Nucleus accumbens (tissue), 56 donors: ENCODE measurements at regions not wholly inside any gene's neighbourhood (a gene's known extent, or its start where the extent isn't known, plus 50 kb on each side); places are given as distances from the start of the nearest gene placed in this dataset.

Source experiments
- DNase-seq, 56 donors: peaks; one replicate each; lab custom pipeline; 2025; lab: John Stamatoyannopoulos, UW

- DNase-seq: no peak
These were observed 57.3 kb downstream of the HHEX start for GRCh38 chr10:92747066-92747465.

DNA sequence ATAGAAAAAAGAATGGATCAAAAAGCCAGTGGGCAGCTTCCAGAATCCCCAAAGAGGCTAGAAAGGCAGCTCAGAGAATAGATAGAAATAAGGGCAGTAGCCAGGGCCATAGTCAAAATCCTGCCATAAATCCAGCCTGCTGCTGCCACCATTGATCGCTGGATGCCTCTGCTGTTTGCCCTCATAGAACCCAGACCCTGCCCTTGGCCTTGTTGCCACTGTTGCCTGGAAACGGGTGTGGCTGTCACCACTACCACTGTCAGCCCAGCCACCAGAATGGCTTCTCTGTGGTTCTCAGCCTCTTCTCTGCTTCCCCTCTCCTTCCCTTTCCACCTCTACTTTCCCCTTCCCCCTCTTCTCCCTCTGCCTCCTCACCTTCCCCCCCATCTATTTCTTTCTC is 57.8 kb downstream of the HHEX start:
- DNase-seq: no peak

DNA sequence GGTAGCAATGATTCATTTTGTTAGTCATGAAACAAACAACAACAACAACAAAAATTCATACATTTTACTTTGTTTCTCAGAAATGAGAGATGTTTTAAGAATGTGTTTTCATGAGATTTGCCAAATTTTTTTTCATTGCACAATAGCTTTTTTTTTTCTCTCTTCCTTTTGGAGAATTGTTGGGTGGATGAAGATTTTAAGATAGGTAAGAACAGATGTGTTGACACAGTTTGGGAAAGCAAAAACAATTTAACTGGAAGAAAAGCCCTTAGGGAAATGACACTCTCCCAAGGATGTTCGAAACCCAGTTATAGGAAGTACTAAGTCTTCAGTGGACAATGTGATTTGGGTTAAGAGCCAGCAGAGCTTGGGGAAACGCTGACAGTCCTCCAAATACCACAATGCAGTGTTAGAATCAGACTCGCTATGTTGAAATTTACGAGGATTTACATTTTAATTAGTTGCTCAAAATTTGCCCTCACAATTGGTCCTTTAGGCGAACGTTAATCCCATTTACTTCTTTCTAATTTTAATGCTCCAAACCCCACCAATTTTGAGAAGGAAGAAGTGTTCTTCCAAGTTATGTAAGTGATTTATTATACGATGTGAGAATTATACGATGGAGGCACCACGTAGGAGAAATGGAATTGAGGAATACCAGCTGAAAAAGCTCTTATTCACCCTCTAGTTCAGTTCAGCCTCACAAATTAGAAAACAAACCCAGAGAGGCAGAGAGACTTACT is 61.2 kb downstream of the HHEX start:
- no peak for DNase-seq

GRCh38 chr10:92751534-92751811 is 61.7 kb downstream of the HHEX start:
- no peak for DNase-seq

GRCh38 chr10:92751827-92752226 is 62.1 kb downstream of the HHEX start:
- no peak for DNase-seq

DNA sequence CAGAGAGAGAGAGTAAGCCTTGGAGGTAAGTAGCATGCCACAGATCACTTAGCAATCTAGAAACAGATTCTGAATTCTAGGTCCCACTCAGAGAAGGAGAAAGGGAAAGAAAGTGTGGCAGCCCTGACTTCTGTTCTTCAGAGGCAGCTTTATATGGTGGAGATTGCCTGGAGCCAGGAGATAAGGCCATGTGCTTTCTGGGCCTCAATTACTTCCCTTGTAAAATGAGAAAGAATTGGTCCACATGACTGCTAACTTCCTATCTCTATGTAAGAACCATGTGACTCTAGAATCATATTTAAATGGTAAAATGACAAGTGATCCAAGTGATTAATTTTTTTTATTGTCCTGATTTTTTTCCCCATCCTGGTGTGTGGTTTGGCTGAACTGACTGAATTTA is 64.1 kb downstream of the HHEX start:
- DNase-seq: no peak

- DNase-seq: no peak
These were observed 66.0 kb downstream of the HHEX start for GRCh38 chr10:92755725-92756124.

DNA sequence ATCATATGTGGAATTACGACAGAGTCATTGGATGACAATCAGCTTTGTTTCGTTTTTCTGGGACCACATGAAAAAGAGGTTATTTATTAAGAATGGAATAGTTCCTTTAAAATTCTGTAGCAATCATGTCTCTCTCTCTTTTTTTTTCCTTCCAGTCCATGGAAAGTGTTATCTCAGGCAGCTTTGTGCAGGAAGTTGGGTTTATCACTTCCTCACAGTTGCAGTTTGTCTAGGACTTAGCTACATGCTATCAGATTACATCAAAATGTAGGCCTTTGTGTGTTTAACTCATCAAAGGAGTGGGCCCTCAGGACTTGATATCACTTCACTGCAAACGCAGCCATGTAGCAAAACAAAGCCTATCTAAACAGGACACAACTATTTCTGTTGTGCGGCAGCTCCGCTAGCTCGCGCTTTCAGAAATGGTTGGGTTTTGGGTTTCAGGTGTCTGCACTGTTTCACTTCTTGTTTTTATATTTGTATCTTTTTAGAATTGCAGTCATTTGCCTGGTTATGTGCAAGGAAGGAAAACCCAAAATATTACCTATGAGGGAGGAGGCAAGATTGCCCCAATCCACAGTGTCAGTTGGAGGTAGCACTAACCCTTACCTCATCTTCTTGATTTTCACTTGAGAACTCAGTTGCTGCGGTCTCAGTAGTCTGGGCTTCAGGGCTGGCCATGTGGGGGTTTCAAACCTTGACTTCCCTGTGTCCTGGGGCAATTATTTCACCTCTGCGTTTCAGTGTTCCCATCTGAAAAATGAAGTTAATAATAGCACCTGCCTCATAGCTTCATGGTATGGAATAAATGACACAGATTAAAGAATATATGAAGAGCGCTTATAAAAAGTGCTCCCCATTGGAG is 66.7 kb downstream of the HHEX start:
- DNase-seq: peak in 1 of 56 donors; percentile 1

DNA sequence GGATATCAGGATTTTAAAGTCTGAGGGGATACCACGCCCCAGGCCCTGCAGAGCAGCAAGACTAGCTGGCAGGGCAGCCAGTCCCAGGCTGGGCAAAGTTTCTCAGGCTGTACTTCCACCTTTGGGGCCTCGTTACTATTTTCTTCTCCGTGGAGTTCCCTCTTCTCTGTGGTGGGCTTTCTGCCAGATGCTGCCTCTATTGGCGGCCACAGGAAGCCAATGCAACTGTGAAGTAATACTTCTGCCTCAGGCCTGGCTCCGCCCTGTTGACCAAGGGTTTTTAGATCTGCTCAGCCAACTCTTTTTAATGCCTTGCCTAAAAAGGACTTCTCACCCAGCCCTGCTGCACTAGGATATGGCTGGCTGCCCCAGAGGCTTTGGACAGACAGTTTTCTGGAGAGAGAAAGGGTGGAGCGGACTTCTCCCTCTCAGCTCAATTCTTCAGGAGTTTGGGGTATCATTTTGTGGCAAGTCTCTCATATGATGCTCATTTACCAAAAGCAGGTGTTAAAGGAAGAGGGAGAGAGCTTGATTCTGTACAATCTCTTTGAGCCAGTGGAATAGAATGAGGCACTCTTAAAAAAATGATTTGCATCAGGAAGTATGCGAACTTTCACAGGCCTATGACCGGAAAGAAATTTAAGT is 67.4 kb downstream of the HHEX start:
- DNase-seq: peak in 42 of 56 donors; percentile 1 to 63 (median 24)

DNA sequence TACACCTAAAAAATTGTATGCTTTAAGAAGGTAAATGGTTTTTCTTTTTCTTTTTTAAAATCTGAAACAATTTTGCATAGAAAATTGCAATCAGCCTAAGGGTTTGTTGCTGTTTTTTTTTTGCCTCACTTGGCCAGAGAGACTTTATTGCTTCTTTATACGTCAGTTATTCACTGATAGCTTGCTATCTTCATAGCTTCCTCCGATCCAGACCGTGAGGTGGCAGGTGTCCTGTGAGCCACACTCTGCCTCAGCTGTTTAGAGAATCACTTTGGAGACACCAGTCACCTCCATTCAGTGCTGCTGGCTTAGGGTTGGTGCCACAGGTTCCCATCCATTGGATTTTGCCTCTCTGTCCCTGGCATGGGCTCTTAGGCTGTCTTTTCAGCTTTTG is 68.0 kb downstream of the HHEX start:
- DNase-seq: no peak

DNA sequence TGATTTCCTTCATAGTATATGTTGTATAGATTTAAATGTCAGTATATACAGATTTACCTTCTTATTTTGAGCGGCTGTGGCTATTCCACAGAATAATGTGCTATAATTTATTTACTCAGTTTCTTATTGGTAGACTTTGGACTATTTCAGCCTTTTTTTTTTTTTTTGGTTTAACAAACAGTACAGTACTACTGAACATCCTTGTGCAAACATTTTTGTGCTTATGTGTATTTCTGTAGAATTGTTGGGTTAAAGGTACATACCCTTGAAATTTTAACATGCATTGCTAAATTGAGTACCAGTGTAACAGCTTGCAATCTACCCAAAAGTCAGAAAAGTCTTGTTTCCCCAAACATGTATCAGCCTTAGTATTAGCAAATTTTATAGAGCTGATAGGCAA is 68.8 kb downstream of the HHEX start:
- DNase-seq: no peak

GRCh38 chr10:92760609-92761008 is 70.9 kb downstream of the HHEX start:
- no peak for DNase-seq

- DNase-seq: no peak
These were observed 71.8 kb downstream of the HHEX start for GRCh38 chr10:92761571-92761970.

DNA sequence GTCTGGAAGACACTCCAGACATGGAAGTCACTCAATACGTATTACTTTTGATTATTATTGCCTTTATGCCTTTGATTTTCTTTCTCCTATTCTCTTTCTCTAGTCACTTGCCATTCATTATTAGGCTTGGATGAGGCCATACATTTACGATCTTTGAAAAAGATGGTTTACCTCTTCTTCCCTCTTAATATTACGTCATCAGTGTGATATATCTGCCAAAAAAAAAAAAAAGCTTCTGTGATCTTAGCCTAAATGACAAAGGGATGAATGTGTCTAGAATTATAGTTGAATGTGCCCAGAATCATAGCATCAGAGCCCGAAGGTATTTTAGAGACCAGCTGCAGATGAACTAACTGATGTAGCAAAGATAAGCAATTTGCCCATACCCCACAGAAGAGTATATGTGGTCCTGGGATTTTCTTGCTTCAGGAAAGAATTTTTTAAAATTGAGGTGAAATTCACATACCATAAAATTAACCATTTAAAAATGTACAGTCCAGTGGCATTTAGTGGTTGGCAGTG is 73.9 kb downstream of the HHEX start:
- no peak for DNase-seq

GRCh38 chr10:92766451-92766850 is 76.7 kb downstream of the HHEX start:
- DNase-seq: no peak

DNA sequence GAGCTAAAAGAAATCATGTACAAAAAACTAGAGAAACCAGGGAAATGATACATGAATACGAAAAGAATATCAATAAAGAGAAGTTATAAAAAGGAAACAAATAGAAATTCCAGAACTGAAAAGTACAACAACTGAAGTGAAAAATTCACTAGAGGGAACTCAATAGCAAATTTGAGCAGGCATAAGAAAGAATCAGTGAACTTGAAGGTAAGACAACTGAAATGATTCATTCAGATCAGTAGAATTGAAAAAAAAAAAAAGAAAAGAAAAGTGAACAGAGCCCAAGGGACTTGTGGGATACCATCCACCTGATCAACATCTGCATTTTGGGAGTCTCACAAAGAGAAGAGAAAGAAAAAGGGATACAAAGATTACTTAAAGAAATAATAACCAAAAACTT is 78.3 kb downstream of the HHEX start:
- no peak for DNase-seq

DNA sequence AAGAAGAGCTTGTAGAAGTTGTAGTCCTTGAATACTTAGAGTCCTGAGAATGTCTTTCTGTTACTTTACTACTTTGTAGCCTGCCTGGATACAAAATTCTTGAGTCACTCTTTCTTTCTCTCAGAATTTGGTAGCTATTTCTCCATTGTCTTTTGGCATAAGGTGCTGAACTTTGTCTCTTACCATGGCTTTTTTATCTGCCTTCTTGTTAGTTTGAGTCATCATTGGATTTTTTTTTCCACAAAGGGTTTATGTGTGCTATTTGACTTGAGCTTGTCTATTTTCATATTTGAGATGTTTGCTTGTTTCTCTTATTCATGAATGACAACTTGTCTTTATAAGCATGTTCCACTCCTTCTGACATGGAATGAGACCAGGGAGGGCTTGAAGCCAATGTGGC is 74.5 kb upstream of the EXOC6 start:
- DNase-seq: no peak

- no peak for DNase-seq
These were observed 70.2 kb upstream of the EXOC6 start for GRCh38 chr10:92778091-92778490.

DNA sequence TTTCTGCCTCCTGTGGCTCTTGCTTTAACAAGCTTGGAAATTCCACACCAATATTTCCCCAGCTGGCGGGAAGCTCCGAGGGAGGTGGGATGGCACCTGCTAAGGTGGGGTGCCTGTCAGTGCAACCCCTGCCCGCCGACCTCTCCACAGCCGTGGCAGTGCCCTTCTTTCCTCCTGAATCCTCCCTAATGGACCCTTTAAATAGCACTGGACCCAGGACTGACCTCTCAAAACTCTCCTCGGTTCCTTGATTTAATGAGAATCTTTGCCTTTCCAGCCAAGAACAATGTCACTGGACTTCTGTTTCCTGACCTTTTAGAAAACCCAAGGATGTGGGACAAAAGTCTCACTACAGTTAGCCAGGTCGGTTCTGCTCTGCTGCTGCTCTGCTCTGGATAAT is 63.2 kb upstream of the EXOC6 start:
- no peak for DNase-seq

DNA sequence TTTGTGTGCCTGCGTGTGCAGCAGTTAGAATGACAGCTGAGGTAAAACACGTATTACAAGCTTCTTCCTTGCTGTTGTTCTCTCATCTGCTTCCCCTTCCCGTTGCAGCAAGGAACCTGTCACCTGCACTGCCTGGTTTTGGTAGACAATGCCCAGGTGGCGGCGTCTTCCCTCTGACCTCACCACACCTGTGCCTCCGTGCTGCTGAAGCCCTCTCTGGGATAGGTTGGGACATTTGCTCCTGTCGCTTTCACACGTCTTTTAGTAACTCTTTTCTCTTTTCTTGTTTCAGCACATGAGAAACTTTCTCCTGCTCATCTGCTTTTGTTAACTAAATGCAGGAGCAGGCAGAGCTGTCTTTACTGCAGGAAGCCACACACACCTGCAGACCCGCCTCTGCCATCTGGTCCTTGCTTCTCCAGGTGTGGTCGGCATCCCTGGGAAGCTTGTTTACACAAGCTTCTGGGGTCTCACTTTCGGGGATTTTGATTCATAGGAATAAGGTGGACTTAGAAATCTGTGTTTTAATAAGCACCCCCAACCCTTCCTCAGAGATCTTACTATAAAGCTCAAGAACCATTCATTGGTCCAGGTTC is 60.7 kb upstream of the EXOC6 start:
- no peak for DNase-seq

GRCh38 chr10:92789067-92789466 is 59.3 kb upstream of the EXOC6 start:
- no peak for DNase-seq
